Mesothelial cell of epicardium (in vitro differentiated cells): ENCODE measurements at regions not wholly inside any gene's neighbourhood (a gene's known extent, or its start where the extent isn't known, plus 50 kb on each side); places are given as distances from the start of the nearest gene placed in this dataset.
A peak's percentile ranks its signal among the peaks of the same experiment; 100 is the strongest.

Experiments used
- DNase-seq, 2 experiments: peaks; one replicate each; pipeline ENCODE4 v3.0.0; 2021; ENCODE audit warnings: low spot score in 2 of 2; ENCODE audit not compliant: unreplicated experiment in 2 of 2
- H3K27ac Mint-ChIP-seq: 2 replicates; pipeline ENCODE4 v1.8.0; 2021; ENCODE audit warnings: mixed read lengths
- H3K27me3 Mint-ChIP-seq: 2 replicates; pipeline ENCODE4 v1.8.0; 2021; ENCODE audit warnings: low read depth, mixed read lengths
- H3K36me3 Mint-ChIP-seq: 2 replicates; pipeline ENCODE4 v1.8.0; 2021; ENCODE audit warnings: mixed read lengths
- H3K4me1 Mint-ChIP-seq: 2 replicates; pipeline ENCODE4 v1.8.0; 2021; ENCODE audit warnings: mixed read lengths
- H3K4me3 Mint-ChIP-seq: 2 replicates; pipeline ENCODE4 v1.8.0; 2021; ENCODE audit warnings: mild to moderate bottlenecking, moderate library complexity, mixed read lengths
- H3K9me3 Mint-ChIP-seq: 2 replicates; pipeline ENCODE4 v1.8.0; 2021; ENCODE audit warnings: mixed read lengths
- TF ChIP-seq, protein P1 (sequence below): fragments of 200-600 bp; sonication (generic); IDR thresholded peaks from one replicate; pipeline ENCODE4 v1.5.0; 2021; ENCODE audit warnings: antibody characterized with exemption; ENCODE audit not compliant: unreplicated experiment

DNA sequence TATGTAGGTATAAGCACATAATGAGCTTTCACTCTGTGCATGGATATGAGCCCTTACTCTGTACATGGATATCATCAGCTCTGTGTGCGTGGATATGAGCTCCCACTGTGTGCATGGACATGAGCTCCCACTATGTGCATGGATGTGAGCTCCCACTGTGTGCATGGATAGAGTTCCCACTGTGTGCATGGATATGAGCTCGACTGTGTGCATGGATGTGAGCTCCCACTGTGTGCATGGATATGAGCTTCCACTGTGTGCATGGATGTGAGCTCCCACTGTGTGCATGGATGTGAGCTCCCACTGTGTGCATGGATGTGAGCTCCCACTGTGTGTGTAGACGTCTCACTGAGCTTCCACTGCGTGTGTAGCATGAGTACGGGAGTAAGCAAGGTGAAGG is 149.3 kb upstream of the ALKAL2 start:
- no peak for DNase-seq
- H3K9me3 Mint-ChIP-seq = no peaks in the 10 kb centered on the region
- H3K27ac Mint-ChIP-seq = no peak overlapping the region
- TF ChIP-seq, protein P1, sequence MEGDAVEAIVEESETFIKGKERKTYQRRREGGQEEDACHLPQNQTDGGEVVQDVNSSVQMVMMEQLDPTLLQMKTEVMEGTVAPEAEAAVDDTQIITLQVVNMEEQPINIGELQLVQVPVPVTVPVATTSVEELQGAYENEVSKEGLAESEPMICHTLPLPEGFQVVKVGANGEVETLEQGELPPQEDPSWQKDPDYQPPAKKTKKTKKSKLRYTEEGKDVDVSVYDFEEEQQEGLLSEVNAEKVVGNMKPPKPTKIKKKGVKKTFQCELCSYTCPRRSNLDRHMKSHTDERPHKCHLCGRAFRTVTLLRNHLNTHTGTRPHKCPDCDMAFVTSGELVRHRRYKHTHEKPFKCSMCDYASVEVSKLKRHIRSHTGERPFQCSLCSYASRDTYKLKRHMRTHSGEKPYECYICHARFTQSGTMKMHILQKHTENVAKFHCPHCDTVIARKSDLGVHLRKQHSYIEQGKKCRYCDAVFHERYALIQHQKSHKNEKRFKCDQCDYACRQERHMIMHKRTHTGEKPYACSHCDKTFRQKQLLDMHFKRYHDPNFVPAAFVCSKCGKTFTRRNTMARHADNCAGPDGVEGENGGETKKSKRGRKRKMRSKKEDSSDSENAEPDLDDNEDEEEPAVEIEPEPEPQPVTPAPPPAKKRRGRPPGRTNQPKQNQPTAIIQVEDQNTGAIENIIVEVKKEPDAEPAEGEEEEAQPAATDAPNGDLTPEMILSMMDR = no peak
- peaks cover 21% of the 10 kb centered on the region for H3K27me3 Mint-ChIP-seq
- no peaks in the 10 kb centered on the region for H3K36me3 Mint-ChIP-seq
- H3K4me1 Mint-ChIP-seq = peaks cover 3% of the 10 kb centered on the region
- no peak overlapping the region for H3K4me3 Mint-ChIP-seq

DNA sequence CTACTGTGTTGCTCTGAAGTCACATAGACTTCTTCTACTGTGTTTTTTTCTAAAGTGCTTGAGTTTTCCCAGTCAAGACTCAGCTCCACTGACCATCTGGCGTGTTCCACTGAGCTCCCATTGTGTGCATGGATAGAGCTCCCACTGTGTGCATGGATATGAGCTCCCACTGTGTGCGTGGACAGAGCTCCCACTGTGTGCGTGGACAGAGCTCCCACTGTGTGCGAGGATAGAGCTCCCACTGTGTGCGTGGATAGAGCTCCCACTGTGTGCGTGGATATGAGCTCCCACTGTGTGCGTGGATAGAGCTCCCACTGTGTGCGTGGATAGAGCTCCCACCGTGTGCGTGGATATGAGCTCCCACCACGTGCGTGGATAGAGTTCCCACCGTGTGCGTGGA is 148.3 kb upstream of the ALKAL2 start:
- no peak for DNase-seq
- peaks cover 21% of the 10 kb centered on the region for H3K27me3 Mint-ChIP-seq

DNA sequence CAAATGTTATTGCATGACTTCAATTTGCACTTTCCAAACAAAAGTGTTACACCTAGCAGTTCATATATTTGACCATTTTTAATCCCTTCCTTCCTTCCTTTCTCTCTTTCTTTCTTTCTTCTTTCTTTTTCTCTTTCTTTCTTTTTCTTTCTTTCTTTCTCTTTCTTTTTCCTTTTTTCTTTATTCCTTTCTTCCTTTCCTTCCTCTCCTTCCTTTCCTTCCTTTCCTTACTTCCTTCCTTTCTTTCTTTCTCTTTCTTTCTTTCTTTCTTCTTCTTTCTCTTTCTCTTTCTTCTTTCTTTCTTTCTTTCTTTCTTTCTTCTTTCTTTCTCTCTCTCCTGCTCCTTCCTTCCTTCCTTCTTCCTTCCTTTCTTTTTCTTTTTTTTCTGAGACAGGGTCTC is 146.7 kb upstream of the ALKAL2 start:
- Mint-ChIP-seq H3K27me3 (peaks cover 22% of the 10 kb centered on the region), H3K36me3 (no peaks in the 10 kb centered on the region), H3K27ac (no peak overlapping the region), H3K9me3 (no peaks in the 10 kb centered on the region), H3K4me3 (no peak overlapping the region), H3K4me1 (peaks cover 3% of the 10 kb centered on the region)
- TF ChIP-seq, protein P1 = no peak
- no peak for DNase-seq

More for the DNA sequence above, 148.3 kb upstream of the ALKAL2 start:
- Mint-ChIP-seq H3K4me1 (peaks cover 3% of the 10 kb centered on the region), H3K9me3 (no peaks in the 10 kb centered on the region), H3K27ac (no peak overlapping the region), H3K36me3 (no peaks in the 10 kb centered on the region), H3K4me3 (no peak overlapping the region)
- TF ChIP-seq, protein P1 = no peak

DNA sequence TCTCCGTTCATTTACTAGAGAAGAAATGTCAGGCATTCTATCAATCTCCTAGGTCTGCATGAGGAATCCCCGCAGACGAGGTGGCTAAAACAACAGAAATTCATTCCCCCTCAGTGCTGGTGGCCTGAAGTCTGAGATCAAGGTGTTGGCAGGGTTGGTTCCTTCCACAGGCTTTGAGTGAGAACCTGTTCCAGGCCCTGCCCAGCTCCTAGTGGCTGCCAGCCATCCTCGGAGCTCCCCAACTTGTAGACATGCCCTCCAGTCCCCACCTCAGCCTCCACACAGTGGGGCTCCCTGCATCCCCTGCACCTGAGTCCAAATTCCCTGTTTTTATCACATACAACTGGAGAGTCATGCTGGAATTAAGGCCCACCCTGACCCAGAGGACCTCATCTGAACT is 145.3 kb upstream of the ALKAL2 start:
- no peaks in the 10 kb centered on the region for H3K9me3 Mint-ChIP-seq
- peaks cover 18% of the 10 kb centered on the region for H3K27me3 Mint-ChIP-seq
- no peaks in the 10 kb centered on the region for H3K36me3 Mint-ChIP-seq
- H3K4me1 Mint-ChIP-seq = peaks cover 3% of the 10 kb centered on the region
- H3K27ac Mint-ChIP-seq = no peak overlapping the region
- H3K4me3 Mint-ChIP-seq = no peak overlapping the region
- TF ChIP-seq, protein P1 = no peak
- DNase-seq = peak in 1 of 2 experiments; percentile 17

DNA sequence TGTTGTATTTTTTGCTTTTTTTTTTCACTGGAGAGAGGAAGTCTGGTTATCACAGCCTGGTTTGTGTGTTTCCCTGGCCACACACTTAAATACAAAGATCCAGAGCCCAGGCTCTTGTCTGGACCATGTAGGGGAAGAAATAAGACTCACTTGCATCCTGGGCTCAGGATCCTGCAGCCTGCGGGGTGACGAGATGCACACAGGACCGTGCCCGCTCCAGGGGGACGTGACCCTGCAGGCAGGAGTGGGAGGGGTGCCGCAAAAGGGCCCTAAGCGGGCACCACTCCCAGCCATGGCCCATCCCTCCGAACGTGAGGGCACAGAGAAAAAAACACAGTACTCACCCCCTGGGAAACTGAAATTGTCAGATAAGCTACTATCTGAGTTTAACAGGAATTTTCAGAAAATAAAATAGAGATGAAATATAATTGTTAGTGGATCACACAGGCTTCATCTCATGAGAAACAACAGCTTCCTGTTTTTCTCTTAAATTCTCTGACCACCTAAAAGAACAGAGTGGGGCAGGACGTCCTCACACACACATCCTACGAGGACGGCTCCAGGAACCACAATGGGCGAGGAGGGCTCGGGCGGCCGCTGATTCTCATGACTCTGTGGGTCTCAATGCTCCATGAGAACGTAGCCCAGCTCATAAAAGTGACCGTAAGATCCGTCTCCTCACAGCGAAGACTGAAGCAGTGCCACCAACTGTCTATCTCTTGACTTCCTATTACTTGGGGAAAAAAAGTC is 142.6 kb upstream of the ALKAL2 start:
- Mint-ChIP-seq H3K27ac (no peak overlapping the region), H3K4me1 (no peaks in the 10 kb centered on the region), H3K27me3 (peaks cover 18% of the 10 kb centered on the region), H3K4me3 (no peak overlapping the region), H3K9me3 (no peaks in the 10 kb centered on the region), H3K36me3 (no peaks in the 10 kb centered on the region)
- TF ChIP-seq, protein P1 = no peak
- DNase-seq = peak in 1 of 2 experiments; percentile 29
